MG63 (cell line): ENCODE measurements at regions not wholly inside any gene's neighbourhood (a gene's known extent, or its start where the extent isn't known, plus 50 kb on each side); places are given as distances from the start of the nearest gene placed in this dataset.
"Not testable (repeated sequence)": the region's sequence is repeated elsewhere in the genome, so short reads cannot be mapped to it uniquely, and the experiment has no call there.

Source experiments
- DNase-seq: peaks from one replicate; pipeline ENCODE4 v3.0.0-alpha.2; 2020
- H3K27me3 ChIP-seq: fragments of 250-450 bp; sonication (Bioruptor Pico); 2 replicates; pipeline ENCODE4 v1.5.1; 2020; ENCODE audit warnings: mild to moderate bottlenecking, moderate library complexity
- H3K36me3 ChIP-seq: fragments of 250-450 bp; sonication (Bioruptor Pico); 2 replicates; pipeline ENCODE4 v1.5.1; 2020; ENCODE audit warnings: mild to moderate bottlenecking, moderate library complexity
- H3K4me3 ChIP-seq: fragments of 250-450 bp; sonication (Bioruptor Pico); 2 replicates; pipeline ENCODE4 v1.5.1; 2020; ENCODE audit warnings: mild to moderate bottlenecking, moderate library complexity
- H3K9me3 ChIP-seq: fragments of 250-450 bp; sonication (Bioruptor Pico); 2 replicates; pipeline ENCODE4 v1.5.1; 2020; ENCODE audit warnings: mild to moderate bottlenecking, moderate library complexity

DNA sequence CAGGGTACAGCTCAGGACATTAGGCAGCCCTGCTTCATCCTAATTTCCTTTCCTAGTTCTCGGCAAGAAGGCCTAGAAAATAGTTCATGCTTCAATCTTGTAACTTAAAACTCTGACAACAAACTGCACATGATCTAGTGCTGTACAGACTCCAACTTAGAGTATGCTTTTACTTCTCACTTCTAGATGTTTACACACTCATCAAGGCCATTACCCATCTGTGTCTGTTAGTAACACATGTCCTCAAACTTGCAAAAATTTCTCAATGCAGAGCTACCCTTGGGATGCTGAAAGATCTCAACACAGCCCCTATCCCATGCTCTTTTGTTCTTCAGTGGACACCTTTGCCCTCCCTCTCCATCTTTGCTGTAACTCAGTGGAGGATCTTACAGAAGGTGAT lies 252.0 kb downstream of the OSR1 start:
- no peaks in the 10 kb centered on the region for H3K9me3 ChIP-seq
- H3K36me3 ChIP-seq: no peaks in the 10 kb centered on the region
- H3K27me3 ChIP-seq: no peaks in the 10 kb centered on the region
- H3K4me3 ChIP-seq: no peak overlapping the region
- DNase-seq: no peak

DNA sequence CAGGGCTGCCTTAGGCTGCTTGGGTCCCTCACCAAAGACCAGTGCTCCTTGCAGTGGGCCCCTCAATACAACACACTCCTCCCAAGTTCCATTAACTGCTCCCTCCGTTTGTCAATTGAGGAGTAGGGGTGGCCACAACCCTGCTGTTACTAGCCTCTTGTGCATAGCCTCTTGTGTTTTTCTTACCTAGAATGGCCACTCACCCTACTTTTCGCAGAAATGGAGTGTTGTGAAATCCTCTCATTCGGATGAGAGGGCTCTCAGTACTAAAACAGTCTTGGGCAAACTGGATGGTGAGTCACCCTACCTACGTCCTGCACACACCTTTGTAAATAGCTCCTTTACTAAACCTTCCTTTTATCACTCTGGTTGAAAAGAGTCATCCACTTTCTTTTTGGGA lies 253.9 kb downstream of the OSR1 start:
- Histone ChIP-seq H3K4me3 (no peak overlapping the region), H3K36me3 (no peaks in the 10 kb centered on the region), H3K27me3 (no peaks in the 10 kb centered on the region), H3K9me3 (no peaks in the 10 kb centered on the region)
- no peak for DNase-seq

- Histone ChIP-seq H3K9me3 (no peaks in the 10 kb centered on the region), H3K27me3 (no peaks in the 10 kb centered on the region), H3K4me3 (no peak overlapping the region), H3K36me3 (no peaks in the 10 kb centered on the region)
- DNase-seq: no peak
Measured at GRCh38 chr2:19102696-19103423, 255.6 kb downstream of the OSR1 start.

DNA sequence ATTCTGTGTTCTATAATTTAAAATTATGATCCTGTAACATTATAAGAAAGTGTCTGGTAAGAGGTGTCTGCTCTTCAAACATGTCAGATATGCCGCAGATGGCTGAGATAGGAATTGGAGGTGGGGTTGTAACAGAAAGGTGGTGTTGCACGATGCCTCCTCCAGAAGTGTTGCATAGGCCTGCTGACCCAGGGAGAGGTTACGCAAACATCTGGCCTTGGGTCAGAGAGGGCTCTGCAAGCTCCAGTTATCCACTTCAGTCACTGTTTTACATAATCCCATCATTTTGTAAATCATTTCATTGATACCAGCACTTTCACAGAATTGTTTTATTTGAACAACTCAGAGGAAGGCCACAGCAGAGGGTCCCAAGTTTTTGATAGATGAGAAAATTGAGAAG lies 256.5 kb downstream of the OSR1 start:
- no peaks in the 10 kb centered on the region for H3K36me3 ChIP-seq
- H3K27me3 ChIP-seq: no peaks in the 10 kb centered on the region
- no peak overlapping the region for H3K4me3 ChIP-seq
- no peaks in the 10 kb centered on the region for H3K9me3 ChIP-seq
- DNase-seq: no peak

GRCh38 chr2:19100570-19100969 lies 257.9 kb downstream of the OSR1 start:
- H3K9me3 ChIP-seq: no peaks in the 10 kb centered on the region
- no peaks in the 10 kb centered on the region for H3K27me3 ChIP-seq
- no peak overlapping the region for H3K4me3 ChIP-seq
- no peaks in the 10 kb centered on the region for H3K36me3 ChIP-seq
- no peak for DNase-seq

DNA sequence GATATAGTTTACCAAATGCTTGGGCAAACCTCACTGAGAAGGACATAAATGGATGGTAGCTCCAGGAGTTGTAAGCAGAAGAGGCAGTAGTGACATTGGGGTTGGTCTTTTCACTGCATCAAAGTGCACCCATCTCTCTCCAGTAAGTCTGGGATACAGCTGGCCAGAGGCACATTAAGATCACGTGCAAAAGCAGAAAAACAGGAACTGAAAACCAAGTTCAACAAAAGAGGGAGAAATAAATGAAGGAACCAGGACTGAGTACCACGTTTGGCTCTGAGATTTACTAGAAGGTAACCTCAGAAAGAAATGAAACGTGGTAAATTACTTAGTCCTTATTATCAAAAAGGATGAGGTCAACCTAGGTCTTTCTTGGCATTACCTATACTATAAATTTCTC lies 259.2 kb downstream of the OSR1 start:
- no peak for DNase-seq
- no peaks in the 10 kb centered on the region for H3K36me3 ChIP-seq
- H3K27me3 ChIP-seq: no peaks in the 10 kb centered on the region
- H3K9me3 ChIP-seq: no peaks in the 10 kb centered on the region
- H3K4me3 ChIP-seq: no peak overlapping the region

- no peaks in the 10 kb centered on the region for H3K27me3 ChIP-seq
- H3K36me3 ChIP-seq: no peaks in the 10 kb centered on the region
- no peak overlapping the region for H3K4me3 ChIP-seq
- DNase-seq: no peak
- H3K9me3 ChIP-seq: no peaks in the 10 kb centered on the region
Measured at GRCh38 chr2:19098467-19099160, 259.8 kb downstream of the OSR1 start.

DNA sequence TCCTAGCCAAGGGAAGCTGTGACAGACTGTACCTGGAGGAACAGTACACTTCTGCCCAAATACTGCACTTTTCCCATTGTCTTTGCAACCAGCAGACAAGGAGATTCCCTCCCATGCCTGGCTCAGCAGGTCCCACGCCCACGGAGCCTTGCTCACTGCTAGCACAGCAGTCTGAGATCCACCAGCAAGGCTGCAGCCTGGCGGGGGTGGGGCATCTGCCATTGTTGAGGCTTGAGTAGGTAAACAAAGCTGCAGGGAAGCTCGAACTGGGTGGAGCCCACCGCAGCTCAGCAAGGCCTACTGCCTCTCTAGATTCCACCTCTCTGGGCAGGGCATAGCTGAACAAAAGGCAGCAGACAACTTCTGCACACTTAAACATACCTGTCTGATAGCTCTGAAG lies 268.9 kb downstream of the OSR1 start:
- not testable (repeated sequence) for H3K27me3 ChIP-seq, H3K36me3 ChIP-seq, DNase-seq, H3K4me3 ChIP-seq, H3K9me3 ChIP-seq

GRCh38 chr2:19086231-19086651 lies 272.2 kb downstream of the OSR1 start:
- no peak for DNase-seq
- Histone ChIP-seq H3K9me3 (no peaks in the 10 kb centered on the region), H3K4me3 (no peak overlapping the region), H3K27me3 (no peaks in the 10 kb centered on the region), H3K36me3 (no peaks in the 10 kb centered on the region)

DNA sequence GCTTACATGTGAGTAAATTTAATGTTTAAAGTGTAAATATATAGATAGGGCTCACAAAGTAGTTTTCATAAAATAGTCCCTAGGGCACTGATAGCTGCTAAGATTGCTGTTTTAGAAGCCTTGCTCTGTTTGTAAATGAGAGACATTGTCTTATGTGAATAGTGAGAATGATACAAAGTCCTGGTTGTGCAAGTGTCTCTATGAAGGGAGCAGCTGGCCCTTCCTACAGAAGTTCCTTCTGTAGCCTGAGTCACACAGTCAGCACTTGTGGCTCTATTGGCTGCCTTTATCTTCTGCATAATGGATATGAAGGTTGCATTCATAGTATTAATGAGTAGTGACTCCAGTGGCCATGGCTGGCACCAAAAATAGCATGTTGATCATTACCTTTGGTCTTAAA lies 279.7 kb downstream of the OSR1 start:
- H3K9me3 ChIP-seq: no peaks in the 10 kb centered on the region
- no peak overlapping the region for H3K4me3 ChIP-seq
- H3K36me3 ChIP-seq: no peaks in the 10 kb centered on the region
- no peaks in the 10 kb centered on the region for H3K27me3 ChIP-seq
- no peak for DNase-seq

GRCh38 chr2:19073522-19073921 lies 284.9 kb downstream of the OSR1 start:
- no peaks in the 10 kb centered on the region for H3K9me3 ChIP-seq
- no peak overlapping the region for H3K4me3 ChIP-seq
- peak; percentile 88 for DNase-seq
- no peaks in the 10 kb centered on the region for H3K36me3 ChIP-seq
- no peaks in the 10 kb centered on the region for H3K27me3 ChIP-seq

DNA sequence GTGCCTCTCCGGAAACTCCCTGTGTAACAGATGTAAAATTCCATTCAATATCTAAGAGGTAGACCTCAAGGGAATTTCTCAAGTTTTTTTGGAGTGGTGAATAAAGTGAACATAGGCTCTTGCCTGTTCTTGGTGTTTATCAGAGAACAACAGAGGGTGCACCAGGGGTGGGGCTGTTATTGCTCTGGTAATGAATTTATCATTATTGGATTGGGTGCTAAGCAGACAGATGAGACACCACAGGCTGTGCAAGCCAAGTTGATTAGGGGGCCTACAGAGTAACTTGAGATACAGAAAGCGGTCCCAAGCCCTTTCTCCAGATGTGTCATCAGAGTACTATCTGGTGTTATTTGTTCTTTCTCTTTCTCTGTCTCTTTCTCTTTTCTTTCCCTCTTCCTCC lies 286.3 kb downstream of the OSR1 start:
- no peaks in the 10 kb centered on the region for H3K9me3 ChIP-seq
- H3K36me3 ChIP-seq: no peaks in the 10 kb centered on the region
- DNase-seq: no peak
- no peaks in the 10 kb centered on the region for H3K27me3 ChIP-seq
- H3K4me3 ChIP-seq: no peak overlapping the region

DNA sequence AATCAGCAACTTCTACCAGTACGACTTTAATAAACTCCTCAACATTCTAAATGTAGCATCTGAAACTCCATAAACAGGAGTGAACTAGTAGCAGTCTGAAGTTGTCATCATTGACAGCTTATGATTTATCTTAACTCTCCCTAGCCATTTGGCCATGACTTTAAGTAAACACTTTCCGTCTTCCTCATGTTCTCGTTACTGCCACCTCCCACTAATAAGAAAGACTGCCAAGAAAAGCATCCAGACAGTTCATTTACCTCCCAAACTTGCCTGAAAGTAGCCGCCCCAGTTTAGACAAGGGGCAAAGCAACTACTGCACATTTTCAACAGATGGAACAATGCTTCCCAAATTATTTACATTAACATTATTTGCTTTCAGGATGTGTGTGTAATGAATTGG lies 287.5 kb downstream of the OSR1 start:
- Histone ChIP-seq H3K27me3 (no peaks in the 10 kb centered on the region), H3K4me3 (no peak overlapping the region), H3K36me3 (no peaks in the 10 kb centered on the region), H3K9me3 (no peaks in the 10 kb centered on the region)
- DNase-seq: no peak

DNA sequence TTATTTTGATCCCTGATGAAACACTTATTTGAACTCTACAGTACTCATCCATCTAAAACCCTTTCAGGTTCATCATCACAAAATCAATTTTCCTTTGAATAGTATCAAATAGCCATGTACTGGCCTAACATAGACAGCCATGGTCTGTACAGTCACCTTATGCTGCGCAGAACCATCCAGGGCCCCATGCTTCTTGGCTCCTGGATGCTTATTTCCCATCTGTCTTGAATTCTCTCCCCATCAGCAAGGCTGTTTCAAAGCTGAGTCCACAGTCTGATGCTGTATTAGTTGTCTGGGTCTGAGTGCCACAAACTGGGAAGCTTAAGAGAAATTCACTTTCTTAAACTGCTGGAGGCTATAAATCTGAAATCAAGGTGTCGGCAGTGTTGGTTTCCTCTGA lies 290.2 kb downstream of the OSR1 start:
- no peak for DNase-seq
- H3K27me3 ChIP-seq: no peaks in the 10 kb centered on the region
- H3K36me3 ChIP-seq: no peaks in the 10 kb centered on the region
- no peaks in the 10 kb centered on the region for H3K9me3 ChIP-seq
- no peak overlapping the region for H3K4me3 ChIP-seq

DNA sequence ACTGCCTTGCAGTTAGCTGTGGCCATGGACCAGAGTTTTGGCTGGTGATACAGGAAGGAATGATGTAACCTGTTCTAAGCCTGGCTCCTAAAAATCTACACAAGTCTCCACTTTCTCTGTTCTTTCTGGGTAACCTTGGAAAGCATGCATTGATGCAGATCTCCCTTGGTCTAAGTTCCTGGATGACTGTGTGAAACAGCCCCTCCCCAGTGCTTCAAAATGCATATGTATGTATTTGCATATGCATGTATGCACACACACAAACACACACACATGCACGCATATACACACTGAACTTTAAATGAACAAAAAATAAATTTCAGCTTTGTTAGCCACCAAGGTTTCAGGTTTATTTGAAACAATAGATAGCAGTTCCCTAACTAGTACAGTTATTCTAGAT lies 296.1 kb downstream of the OSR1 start:
- no peaks in the 10 kb centered on the region for H3K36me3 ChIP-seq
- no peaks in the 10 kb centered on the region for H3K9me3 ChIP-seq
- no peak for DNase-seq
- no peak overlapping the region for H3K4me3 ChIP-seq
- H3K27me3 ChIP-seq: no peaks in the 10 kb centered on the region

- DNase-seq: no peak
- no peaks in the 10 kb centered on the region for H3K36me3 ChIP-seq
- no peak overlapping the region for H3K4me3 ChIP-seq
- H3K9me3 ChIP-seq: no peaks in the 10 kb centered on the region
- H3K27me3 ChIP-seq: no peaks in the 10 kb centered on the region
Measured at GRCh38 chr2:19059076-19059475, 299.3 kb downstream of the OSR1 start.

DNA sequence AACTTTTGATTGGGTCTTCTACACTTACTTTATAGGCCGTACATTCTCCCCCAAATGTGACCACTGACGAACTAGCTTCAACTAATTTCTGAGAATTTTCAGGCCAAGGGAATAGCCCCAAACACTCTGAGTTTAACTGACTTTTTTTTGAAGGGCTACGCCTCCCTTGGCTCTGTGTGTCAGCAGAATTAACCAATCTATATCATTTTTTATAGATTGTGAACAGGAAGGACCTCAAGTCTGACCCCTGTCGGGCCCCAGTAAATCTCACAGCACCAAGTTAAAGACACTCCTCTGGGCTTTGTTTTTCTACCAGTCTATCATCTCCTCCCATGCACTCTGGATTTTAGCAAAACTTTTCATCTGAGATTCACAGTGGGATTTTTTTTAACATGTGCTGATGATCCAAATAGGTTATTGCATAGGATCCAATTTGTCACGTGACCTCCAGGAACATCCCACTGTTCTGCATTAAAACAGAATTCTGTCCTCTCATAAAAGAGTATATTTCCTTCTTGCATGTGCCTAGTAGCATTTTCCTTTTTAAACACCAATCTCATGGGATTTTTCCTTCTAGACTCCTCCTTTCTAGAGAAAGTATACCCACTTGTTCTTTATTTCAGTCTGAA lies 307.1 kb downstream of the OSR1 start:
- H3K27me3 ChIP-seq: no peaks in the 10 kb centered on the region
- H3K36me3 ChIP-seq: no peaks in the 10 kb centered on the region
- DNase-seq: no peak
- no peak overlapping the region for H3K4me3 ChIP-seq
- H3K9me3 ChIP-seq: no peaks in the 10 kb centered on the region

DNA sequence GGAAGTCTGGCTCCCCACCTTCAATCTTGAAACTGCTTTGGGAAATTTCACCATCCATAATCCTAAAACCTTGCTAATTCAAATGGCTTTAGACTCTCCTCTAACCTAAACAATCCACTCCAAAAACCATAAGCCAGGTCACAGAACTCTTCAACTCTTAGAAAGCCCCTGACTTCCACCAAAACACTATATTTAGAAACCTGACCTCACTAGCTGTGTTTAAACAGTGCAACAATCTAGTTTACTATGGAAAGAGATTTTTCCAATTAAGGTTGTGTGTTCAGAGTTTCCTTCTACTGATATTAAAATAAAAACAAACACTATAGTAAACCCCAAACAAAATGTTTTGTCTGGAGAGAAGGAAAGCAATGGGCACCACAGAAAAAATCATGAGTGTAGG lies 308.1 kb downstream of the OSR1 start:
- DNase-seq: no peak
- no peak overlapping the region for H3K4me3 ChIP-seq
- H3K9me3 ChIP-seq: no peaks in the 10 kb centered on the region
- no peaks in the 10 kb centered on the region for H3K27me3 ChIP-seq
- no peaks in the 10 kb centered on the region for H3K36me3 ChIP-seq
